ENCODE measurements at regions not wholly inside any gene's neighbourhood (a gene's known extent, or its start where the extent isn't known, plus 50 kb on each side); places are given as distances from the start of the nearest gene placed in this dataset.

- no peak for FAIRE-seq
- no peak for DNase-seq (ENCODE audit: insufficient read length, low spot score)
Measured at GRCh38 chr2:234816491-234816890, 135.3 kb upstream of the SH3BP4 start.

DNA sequence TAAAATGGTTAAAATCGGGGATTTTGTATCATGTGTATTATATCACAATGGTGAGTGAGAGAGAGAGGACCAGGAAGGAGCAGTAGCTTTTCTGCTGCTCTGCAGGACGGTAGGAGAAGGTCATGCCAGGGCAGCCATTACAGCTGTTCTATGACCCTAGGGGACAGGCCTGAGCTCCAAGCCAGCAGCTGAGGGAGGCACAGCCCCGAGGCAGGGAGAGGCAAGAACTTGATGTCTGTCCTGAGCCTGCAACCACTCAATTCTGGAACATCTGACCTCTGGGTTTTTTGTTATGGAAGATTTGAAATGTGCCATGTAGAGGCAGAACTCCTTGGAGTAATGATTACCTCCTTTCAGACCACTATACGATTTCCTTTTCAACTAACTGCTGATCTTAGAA lies 135.8 kb upstream of the SH3BP4 start:
- no peak for DNase-seq (ENCODE audit: insufficient read length, low spot score)
- TF ChIP-seq, protein P1, sequence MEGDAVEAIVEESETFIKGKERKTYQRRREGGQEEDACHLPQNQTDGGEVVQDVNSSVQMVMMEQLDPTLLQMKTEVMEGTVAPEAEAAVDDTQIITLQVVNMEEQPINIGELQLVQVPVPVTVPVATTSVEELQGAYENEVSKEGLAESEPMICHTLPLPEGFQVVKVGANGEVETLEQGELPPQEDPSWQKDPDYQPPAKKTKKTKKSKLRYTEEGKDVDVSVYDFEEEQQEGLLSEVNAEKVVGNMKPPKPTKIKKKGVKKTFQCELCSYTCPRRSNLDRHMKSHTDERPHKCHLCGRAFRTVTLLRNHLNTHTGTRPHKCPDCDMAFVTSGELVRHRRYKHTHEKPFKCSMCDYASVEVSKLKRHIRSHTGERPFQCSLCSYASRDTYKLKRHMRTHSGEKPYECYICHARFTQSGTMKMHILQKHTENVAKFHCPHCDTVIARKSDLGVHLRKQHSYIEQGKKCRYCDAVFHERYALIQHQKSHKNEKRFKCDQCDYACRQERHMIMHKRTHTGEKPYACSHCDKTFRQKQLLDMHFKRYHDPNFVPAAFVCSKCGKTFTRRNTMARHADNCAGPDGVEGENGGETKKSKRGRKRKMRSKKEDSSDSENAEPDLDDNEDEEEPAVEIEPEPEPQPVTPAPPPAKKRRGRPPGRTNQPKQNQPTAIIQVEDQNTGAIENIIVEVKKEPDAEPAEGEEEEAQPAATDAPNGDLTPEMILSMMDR (IDR thresholded peaks at IDR 0.05; ENCODE audit: insufficient read depth, missing control alignments) = no peak
- FAIRE-seq = no peak

More at GRCh38 chr2:234816491-234816890, 135.3 kb upstream of the SH3BP4 start:
- TF ChIP-seq, protein P1 (IDR thresholded peaks at IDR 0.05; ENCODE audit: insufficient read depth, missing control alignments) = no peak

DNA sequence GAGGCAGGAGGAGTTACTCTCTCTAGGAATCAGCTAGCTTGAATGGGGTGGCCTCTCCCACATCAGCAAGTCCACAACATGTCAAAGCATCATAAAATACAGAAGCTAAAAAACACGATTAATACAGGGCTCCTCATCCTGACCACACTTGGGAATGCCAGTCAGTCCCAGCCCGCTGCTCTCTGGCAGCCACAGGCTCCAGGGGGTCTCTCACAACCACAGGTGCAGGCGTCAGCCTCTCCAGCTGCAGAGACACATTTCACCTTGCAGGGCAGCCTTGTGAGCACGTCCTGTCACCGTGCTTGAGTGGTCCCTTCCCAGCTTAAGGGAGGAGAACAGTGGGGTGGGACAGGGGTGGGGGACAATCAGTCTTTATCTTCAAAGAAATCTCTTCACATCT lies 137.4 kb upstream of the SH3BP4 start:
- FAIRE-seq (no peak), DNase-seq (ENCODE audit: insufficient read length, low spot score) (no peak)
- TF ChIP-seq, protein P1 (IDR thresholded peaks at IDR 0.05; ENCODE audit: insufficient read depth, missing control alignments) = no peak

DNA sequence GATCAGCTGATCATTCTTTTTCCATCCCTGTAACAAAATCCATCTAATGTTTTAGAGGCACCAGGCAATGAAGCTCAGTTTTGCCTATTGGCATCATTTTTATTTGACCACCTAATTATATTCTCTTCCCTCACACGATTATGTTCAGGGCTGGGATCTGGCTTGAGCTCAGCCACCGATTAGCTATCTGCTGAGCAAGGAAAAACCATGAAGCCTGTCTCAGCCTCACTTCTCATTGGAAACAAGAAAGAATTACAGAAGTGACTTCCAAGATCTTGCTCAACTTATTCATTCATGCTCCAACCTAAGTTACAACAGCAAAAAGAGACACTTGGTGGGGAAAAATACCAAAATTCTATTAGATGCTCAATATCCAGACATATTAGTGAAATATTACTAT lies 139.0 kb upstream of the SH3BP4 start:
- no peak for DNase-seq (ENCODE audit: insufficient read length, low spot score)
- TF ChIP-seq, protein P1 (IDR thresholded peaks at IDR 0.05; ENCODE audit: insufficient read depth, missing control alignments) = no peak
- no peak for FAIRE-seq

GRCh38 chr2:234808907-234809306 lies 142.9 kb upstream of the SH3BP4 start:
- TF ChIP-seq, protein P1 (IDR thresholded peaks at IDR 0.05; ENCODE audit: insufficient read depth, missing control alignments) = no peak
- DNase-seq (ENCODE audit: insufficient read length, low spot score) = no peak
- FAIRE-seq = no peak

GRCh38 chr2:234806818-234807217 lies 145.0 kb upstream of the SH3BP4 start:
- TF ChIP-seq, protein P1 (IDR thresholded peaks at IDR 0.05; ENCODE audit: insufficient read depth, missing control alignments) = no peak
- FAIRE-seq (no peak), DNase-seq (ENCODE audit: insufficient read length, low spot score) (no peak)

- no peak for FAIRE-seq
- TF ChIP-seq, protein P1 (IDR thresholded peaks at IDR 0.05; ENCODE audit: insufficient read depth, missing control alignments) = no peak
Measured at GRCh38 chr2:234805836-234806235, 146.0 kb upstream of the SH3BP4 start.

More at GRCh38 chr2:234805836-234806235, 146.0 kb upstream of the SH3BP4 start:
- no peak for DNase-seq (ENCODE audit: insufficient read length, low spot score)
